ENCODE measurements at regions not wholly inside any gene's neighbourhood (a gene's known extent, or its start where the extent isn't known, plus 50 kb on each side); places are given as distances from the start of the nearest gene placed in this dataset.
"Not testable (repeated sequence)": the region's sequence is repeated elsewhere in the genome, so short reads cannot be mapped to it uniquely, and the experiment has no call there.

DNA sequence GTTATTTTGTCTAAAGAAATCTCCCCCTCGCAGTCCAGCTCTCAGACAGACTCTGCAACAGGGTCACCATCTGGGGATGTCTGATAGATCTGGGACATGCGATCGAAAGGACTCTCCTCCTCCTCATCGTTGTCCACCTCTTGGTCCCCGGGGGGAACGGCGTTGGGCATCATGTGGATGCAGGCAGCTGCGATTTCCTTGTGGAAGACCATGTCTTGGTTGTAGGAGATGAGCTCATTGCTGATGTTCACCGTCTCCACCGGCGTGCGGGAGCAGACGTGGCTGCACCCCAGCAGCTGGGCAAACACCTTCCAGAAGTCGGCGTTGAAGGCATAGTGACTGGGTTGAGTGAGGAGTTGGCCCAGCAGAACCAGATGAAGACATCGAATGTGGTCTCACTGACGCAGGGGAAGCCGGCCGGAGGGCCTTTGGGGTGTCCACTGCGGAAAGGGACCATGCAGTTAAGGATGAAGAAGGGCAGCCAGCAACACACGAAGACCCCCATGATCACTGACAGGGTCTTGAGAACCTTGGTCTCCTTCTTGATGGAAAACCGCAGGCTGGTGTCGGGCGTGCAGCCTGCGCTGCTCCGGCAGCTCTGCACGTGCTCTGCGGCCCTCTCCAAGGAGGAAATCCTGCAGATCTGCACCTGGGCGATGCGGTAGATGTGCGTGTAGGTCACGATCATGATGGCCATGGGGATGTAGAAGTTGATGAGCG, 918.9 kb downstream of the RPIA start:
- TF ChIP-seq, protein P1, sequence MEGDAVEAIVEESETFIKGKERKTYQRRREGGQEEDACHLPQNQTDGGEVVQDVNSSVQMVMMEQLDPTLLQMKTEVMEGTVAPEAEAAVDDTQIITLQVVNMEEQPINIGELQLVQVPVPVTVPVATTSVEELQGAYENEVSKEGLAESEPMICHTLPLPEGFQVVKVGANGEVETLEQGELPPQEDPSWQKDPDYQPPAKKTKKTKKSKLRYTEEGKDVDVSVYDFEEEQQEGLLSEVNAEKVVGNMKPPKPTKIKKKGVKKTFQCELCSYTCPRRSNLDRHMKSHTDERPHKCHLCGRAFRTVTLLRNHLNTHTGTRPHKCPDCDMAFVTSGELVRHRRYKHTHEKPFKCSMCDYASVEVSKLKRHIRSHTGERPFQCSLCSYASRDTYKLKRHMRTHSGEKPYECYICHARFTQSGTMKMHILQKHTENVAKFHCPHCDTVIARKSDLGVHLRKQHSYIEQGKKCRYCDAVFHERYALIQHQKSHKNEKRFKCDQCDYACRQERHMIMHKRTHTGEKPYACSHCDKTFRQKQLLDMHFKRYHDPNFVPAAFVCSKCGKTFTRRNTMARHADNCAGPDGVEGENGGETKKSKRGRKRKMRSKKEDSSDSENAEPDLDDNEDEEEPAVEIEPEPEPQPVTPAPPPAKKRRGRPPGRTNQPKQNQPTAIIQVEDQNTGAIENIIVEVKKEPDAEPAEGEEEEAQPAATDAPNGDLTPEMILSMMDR (conservative IDR thresholded peaks at IDR 0.05): not testable (repeated sequence)
- not testable (repeated sequence) for TF ChIP-seq EZH2 (IDR thresholded peaks at IDR 0.05; ENCODE audit: low read depth)
